GM19023 (cell line): ENCODE measurements at regions not wholly inside any gene's neighbourhood (a gene's known extent, or its start where the extent isn't known, plus 50 kb on each side); places are given as distances from the start of the nearest gene placed in this dataset.

Experiments used
- ATAC-seq: cut with Tn5 transposase; IDR thresholded peaks from one replicate; pipeline ENCODE4 v1.9.1; 2021; ENCODE audit warnings: mild to moderate bottlenecking, moderate library complexity; ENCODE audit not compliant: unreplicated experiment

DNA sequence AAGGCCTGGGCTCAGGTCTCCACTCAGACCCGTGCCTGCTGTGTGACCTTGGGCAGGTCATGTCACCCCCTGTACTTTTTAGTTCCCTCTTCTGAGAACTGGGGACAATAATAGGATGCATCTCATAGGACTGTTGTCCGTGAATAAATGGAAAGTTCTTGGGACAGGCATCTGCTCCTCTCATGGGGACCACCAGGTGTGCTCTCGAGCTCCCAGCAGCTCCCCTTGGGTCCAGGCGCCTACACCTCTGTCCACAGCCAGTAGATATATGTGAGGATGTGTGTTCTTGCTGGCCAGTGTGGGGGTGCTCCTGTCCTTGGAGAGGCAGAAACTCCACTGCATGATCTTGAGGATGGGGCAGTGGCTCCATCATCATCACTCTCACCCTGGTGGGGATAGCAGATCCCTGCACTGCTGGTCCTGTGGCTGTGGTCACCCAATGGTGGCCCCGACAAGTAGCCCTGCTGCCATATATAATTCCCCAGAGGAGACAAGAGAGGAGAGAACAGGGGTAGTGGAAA, 257.6 kb upstream of the TLE3 start:
- ATAC-seq = no peak

DNA sequence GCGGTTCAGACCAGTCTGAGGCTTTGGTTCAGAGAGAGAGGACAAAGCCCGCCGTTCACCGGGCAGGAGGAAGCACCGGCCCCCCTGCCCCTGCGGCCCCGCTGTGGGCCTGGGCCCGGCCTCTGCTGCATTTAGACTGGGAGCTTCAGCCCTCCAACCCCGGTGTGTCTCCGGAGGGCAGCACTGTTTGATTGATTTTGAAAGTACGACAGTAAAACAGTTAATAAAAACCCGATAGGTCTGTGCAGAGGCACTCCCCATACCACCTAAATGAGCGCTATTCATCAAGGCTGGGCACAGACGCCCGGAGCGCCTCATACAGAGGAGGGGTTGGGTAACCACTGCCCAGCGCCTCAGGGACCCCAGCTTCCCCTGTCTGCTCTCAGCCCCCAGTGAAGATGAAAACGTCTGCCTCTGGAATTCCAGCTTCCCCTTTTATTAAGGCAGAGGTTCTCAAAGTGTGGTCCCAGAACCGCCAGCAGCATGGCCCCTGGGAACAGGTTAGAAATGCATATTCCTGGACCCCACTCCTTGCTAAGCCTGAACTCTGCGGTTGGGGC, 256.7 kb upstream of the TLE3 start:
- ATAC-seq = no peak

DNA sequence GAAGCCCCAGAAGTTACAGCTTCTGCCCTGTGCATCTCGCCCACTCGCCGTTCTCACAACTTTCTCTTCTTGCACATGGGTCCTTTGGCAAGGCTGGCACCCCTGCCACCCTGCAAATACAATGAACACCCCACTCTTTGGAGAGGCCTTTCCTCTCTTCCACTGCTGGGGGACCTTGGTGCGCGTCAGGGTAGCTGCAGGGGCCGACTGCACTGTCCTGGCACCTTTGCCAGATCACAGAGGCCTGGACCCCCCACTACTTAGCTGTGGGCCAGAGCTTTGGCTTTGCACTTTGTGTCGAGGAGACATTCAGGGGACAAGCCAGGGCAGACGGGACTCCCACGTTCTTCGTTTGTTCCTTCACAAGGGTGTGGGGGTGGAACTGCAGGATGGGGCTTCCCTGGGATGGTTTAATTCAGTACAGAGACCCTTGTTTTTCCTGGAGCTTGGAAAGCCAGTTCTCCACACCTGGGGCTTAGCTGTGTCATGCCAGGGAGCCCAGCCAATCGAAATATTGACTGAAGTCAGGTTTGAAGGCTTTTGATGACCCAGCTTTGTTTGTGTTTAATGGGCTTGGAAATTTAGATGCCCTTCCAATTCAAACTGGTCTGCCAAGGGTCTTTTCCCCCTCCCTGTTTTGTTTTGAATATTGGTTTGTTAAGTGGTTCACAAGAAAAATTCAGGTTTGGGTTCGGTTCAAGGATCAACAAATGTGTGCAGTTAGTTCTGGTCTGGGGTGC, 256.1 kb upstream of the TLE3 start:
- no peak for ATAC-seq

DNA sequence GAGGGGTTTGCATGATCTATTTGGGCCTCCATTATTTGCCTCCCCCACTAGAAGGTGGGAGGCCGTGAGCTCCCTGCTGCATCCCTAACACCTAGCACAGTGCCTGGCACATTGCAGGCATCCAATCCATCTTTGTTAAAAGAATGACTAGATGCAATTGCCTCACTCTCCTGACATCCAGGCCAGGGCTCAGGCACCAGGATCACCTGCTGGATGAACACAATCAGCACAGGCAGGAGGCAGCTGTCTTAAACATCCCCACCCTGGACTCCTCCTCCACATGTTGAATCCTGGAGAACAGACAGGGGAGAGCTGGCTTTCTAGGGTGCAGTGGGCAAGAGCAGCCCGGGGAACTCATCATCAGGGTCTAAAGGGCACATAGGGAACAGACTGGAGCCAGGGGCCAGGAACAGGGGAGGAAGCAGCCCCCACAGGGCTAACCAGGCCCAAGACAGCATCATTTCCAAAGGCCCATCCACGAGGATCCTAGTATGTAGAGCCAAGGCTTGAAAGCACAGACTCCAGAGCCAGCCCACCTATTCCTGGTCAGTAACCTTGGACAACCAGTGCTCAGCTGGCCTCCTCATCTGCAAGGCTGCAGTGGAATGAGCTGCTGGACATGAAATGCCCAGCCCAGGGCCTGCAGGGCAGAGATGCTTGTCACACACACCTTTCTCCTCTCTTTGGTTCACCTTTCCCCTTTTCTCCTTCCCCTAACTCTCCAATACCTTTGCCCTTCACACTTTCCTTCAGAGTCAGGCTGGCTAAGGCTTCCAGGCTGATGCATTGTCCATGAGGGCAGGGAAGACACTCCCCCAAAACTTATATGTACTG, 254.4 kb upstream of the TLE3 start:
- ATAC-seq = no peak

DNA sequence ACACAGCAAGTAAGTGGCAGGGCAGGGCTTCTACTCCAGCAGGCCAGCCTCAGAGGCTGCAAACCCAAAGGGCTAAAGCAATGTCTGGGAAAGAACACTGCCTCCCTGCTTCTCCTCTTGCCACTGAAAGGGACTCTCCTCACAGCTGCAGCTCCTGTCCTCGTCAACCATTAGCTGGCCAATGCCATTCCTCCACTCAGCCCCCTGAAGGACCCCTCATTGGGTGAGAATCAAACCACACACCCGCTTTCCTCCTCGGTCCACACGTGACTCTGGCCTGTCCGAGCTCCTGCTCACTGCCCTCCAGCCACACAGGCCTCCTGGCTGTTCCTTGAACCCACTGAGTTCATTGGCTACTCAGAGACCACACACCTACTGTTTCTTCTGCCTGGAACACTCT, 253.7 kb upstream of the TLE3 start:
- no peak for ATAC-seq

DNA sequence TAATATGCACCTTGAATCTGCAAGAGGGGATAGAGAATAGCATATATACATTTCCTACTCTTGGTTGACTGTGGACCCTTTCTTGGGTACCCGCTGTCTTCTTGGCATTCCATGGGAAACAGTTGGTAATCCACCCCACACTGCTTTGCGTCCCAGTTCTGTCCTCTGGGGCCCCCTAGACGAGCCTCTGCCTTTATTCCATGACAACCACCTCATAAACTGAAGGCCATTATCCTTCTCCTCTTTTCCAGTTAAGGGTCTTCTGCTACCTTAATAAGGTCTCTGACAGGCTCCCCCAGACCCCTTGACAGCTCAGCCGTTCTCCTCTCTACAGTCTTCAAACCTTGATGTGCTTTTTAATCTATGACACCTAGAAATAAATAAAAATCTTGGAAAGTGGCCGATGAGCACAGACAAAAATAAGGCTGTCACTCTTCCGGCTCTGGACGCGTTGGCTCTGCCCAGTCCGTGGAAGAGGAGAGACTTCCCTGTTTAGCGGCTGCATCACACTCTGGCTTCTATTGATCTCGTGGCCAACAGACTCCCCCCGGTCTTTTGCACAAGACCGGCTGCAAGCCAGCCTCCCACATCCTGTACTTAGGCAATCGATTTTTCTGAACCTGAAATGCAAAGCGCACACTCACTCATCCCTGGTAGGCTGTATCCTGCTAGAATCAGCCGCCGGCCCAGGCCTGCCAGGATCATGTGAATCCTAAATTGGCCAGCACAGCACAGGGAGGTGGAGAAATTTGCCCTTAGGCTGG, 251.0 kb upstream of the TLE3 start:
- no peak for ATAC-seq

DNA sequence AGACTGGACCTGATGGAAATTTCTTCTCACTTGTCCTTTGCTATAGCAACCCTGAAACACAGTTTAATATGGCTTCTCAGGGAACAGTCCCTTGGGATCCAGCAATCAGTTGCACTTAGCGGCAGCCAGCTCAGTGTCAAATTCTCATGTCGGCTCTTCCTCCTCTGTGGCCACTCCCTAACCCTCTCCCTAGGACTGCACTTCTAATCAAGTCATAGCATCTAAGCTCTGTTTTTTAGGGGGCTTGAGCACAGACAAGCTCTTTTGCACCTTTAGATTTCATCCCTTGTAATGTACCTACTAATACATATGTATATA, 250.5 kb upstream of the TLE3 start:
- no peak for ATAC-seq

DNA sequence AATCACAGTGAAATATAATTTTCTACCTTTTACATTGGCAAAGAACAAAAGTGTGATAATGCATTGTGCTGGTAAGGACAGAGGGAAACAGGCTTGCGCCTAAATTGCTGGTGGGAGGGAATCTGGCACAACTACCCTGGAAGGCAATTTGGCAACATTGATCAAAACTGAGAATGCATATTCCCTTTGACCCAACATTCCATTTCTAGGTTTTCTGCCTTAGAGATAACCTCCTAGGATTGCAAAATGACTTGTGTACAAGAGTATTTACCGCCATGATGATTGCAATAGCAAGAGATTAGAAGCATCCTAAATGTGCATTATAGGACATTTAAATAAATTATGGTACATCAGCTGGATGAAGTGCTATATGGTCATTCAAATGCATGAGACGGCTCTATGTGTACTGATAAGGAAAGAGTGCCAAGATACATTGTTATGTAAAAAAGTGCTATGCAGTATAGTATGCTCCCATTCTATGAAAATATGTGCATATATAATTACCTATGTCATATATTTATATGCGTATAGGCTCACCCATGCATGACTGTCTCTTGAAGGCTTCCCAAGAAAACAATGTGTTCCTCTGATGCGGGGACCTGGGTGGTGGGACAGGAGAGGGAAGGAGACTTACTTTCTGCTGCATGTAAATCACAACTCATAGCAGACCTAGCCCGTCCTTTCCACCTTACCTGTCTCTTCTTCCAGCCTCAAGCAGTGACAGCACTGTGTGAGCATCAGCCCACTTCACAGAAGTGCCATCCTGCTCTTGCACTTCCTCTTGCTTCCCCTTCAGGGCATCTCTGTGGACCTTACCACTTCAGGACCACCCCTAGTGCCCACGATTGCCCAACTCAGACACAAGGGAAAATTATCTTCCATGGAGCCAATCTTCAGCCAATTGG, 249.9 kb upstream of the TLE3 start:
- no peak for ATAC-seq

DNA sequence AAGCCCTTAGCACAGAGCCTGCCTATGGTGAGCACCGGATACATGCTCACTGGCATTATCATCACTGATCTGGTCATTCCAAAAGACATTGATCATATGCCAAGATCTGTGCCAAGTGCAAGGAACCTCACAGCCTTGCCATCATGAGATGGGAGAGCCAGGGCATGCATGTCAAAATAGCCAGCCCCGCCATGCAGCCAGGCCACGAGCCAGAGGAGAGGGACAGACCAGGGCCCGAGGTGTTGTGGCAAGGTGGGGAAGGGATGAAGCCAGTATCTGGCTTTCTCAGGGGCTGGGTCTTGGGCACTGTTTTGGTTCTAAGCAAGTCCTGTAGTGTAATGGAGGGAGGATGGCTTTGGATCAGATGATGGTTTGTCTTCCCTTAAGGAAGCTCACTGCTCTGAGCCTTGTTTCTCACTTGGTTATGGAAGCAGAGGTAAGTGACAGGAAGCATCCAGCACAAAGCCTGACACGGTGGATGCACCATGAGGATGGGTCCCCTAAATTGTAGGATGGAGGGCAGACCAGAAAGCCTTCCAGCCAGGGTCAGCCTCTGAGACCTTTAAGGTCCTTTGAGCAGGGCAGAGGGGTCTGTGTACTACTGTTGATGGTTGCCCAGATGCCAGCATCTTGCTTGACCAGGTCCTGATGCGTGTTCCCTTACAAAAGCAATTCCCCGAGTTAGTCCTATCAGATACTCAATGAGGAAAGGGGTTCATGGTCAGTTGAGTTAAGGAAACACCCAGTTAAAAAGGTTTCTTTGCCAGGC, 247.7 kb upstream of the TLE3 start:
- no peak for ATAC-seq

DNA sequence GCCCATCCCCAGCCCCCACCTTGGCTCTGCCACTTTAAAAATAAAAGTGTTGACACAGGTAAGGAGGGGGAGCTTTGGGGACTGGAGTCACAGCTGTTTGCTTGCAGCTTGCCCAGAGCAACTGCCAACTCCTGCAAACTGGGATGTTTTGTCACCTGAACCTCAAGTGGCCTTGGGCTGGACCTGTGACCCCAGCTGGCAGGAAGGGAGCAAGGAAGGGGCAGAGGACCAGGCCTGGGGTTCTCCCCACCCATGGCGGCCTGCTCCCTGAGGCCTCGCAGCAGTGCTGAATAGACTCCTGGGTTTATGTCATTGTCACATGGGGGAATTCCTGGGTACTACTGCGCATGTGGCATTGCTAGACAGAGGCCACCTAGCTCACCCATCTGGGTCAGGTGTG, 246.9 kb upstream of the TLE3 start:
- ATAC-seq = no peak

DNA sequence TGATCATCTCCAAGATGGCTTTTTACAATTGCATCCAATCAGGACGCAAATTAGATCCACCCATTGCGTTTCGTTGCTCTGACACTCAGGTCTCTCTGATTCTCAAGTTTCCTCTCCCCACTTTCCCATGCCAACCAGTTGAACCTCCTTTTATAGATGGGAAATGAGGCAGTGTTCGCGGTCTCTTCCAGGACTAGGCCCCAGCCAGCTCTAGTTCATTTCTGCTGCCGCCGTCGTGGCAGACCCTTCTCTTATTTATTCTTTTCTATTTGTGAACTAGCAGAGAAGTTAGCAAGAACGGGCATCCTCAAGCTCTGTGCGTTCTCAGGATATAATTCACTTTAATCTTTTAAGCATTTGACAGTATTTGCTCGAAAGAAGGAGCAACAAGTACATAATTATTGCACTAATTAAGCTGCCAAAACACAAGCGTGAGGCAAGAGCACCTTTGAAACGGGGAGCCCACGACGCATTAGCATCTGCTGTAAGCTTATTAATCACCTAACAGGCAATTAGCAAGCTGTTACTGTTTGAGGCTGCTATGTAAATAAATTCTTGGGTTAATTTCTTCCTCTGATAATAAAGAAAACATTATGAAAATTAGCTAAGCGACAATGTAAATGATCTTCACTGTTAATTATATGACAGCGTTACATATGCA, 246.4 kb upstream of the TLE3 start:
- no peak for ATAC-seq

DNA sequence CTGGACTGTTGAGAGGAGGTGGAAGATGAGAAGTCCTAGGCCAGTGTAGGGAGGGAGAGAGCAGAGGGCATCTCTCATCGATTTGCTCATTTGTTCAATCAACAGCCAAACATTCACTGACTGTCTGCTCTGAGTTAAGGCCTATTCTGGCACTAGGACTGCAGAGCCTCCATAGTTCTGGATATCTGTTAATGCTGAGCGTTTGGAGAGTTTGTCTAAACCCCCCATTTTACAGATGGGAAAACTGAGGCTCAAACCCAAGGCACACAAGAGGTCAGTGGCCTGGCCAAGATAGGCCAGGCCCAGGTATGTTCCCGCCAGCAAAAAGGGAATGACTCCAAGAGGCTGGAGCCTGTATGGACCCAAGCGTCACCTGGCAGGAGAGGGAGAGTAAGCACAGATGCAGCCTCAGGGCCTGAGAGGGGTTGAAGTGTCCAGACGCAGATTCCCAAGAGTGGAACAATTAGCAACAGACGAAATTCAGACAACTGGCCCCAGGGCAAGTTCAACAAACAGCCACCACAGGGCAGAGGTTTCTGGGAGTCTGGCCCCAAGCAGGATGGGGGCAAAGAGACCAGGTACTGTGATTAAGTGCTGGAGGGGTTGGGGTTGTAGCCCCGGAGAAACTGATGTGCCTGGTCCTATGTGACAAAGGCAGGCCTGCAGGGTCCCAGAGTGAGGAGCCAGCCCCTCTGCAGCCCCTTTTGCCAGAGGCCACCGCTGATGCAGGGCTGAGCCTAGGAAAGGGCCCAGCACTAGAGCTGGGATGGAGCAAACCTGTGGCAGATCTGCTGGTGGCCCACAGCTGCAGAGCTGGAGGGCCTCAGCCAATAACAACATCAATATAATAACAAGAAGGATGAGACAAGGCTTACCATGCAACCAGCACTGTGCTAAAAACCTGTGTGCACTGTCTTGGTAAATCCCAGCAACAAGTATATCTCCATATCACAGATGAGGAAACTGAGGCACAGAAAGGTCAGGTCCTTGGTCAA, 245.1 kb upstream of the TLE3 start:
- ATAC-seq = no peak

DNA sequence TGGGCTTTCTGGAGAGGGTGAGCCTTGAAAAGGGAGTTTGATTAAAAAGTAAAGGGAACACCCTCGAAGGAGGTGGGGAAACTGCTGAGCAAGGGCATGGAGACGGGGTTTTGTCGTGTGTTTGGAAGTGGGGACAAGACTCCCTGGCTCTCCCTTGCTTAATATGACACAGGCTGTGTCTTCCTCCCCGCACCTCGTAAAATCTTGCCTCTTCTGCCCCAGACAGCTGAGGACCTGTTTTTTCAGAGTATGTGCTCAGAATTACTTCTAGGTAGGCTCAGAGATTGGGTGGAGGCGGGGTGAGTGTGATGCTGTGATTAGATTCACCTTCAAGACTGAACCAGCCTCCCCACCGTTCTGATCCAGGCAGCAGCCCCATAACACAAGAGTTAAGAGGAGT, 244.4 kb upstream of the TLE3 start:
- ATAC-seq = no peak

DNA sequence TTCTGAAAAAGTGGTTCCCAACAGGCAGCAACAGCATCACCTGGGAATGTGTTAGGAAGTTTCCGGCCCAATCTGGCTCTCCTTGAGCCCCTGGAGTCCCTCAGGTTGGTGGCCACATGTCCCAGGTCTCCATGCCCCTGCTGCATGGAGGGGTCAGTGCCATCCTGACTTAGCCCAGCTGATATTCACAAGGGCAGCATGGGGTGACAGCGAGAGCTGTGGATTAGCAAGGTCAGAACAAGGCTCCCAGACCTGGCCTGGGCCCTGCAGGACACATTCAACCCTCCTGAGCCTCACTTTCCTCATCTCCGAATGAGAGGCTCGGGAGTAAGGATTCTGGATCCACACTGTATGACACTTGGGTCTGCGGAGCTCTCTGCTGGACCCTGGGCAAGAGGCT, 243.8 kb upstream of the TLE3 start:
- ATAC-seq = no peak

DNA sequence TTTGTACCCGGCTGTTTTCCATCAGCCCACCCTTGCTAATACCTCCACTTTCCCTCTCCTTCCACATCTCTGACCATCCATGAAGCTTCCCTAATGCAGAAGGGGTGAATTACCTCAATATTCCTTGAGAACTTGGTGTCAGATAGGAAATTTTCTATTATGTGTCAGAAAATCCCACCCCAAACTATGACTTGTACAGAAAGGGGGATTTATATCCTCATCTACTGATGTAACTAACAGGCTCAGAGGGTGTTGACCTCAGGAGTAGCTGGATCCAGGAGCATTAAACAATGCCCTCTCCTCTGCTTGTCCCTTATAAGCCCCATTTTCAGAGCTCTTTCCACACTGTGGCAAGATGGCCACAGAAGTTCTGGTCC, 242.8 kb upstream of the TLE3 start:
- ATAC-seq = no peak

DNA sequence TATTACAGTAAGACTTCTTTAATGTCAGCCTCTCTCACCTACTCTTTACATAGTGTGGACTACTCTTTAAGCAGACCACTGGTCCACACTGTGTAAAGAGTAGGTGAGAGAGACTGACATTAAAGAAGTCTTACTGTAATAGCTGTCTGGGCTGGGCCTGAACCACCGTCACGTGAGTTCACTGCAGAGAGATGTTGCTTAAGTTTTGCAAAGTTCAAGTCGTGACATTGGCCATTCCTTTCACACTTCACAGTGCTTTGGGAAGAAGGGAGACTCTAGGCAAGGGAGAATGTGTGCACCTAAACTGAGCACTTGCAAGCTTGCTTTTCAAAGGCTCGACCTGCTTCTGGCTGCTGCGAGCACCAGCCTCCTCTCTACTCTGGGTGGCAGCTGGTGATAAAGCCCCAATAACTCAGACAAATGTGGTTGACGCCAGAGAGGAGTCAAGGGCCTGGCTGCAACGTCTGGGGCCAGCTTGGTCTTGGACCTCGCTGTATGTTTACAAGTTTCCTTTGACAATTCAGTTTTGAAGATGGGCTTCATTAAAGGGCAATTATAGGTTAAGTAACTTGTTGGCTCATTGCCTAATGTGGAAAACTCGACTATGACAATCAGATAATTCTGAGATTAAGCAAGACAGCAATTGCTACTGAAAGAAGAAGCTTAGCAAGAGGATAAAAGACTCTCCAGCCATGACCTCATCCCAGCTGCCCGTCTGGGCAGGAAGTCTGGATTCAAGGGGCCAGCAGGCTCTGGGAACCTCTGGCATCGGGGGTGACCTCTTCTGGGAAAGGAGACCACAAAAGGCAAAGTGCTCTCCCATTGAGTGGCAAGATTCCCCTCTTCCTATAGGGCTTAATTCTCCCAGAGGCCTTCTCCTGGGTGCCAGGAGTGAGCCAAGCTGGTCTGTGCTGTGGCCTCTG, 242.1 kb upstream of the TLE3 start:
- ATAC-seq = no peak
